ENCODE measurements at regions not wholly inside any gene's neighbourhood (a gene's known extent, or its start where the extent isn't known, plus 50 kb on each side); places are given as distances from the start of the nearest gene placed in this dataset.

DNA sequence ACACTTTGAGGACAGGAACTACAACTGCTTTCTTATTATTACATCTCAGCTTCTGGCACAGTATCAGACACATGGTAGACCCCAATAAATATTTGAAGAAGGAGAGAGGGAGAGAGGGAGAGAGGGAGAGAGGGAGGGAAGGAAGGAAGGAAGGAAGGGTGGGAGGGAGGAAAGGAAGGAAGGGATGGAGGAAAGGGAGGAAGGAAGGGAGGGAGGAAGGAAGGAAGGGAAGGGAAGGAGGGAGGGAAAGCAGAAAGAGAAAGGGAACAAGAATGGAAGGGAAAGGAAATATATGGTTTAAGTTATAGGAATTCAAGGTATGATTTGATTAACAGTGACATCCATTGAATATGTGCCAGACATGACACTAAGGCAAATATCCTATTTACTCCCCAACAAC, 402.1 kb downstream of the KIF16B start:
- TF ChIP-seq CREB1 (IDR thresholded peaks at IDR 0.05; ENCODE audit: low read depth) (no peak), REST (IDR thresholded peaks at IDR 0.05; ENCODE audit: low read depth) (no peak), TCF12 (IDR thresholded peaks at IDR 0.05; ENCODE audit: low read depth) (no peak), EP300 (IDR thresholded peaks at IDR 0.05; ENCODE audit: borderline replicate concordance) (no peak), FOXM1 (IDR thresholded peaks at IDR 0.05; ENCODE audit: borderline replicate concordance, low read depth) (no peak), CEBPB (IDR thresholded peaks at IDR 0.05) (no peak)
